ENCODE measurements at regions not wholly inside any gene's neighbourhood (a gene's known extent, or its start where the extent isn't known, plus 50 kb on each side); places are given as distances from the start of the nearest gene placed in this dataset.

DNA sequence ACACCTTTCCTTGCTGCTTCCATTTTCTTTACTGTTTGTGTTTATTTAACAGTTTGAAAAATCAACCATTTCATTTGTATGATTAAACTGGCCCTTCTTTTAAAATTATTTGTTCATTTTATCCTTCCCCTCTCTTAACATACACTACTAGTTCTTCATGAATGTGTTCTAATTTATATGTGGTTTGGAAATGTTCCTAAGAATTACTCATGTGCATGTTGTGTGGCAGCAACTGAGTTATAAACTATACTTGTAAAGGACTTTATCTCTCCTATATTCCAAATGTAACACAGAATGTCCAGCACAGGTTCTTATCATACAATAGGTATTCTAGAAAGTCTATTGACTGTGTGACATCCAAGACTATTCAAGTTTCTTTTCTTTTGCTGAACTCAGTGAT, 358.2 kb upstream of the MEF2C start:
- no peak overlapping the region for H3K4me3 ChIP-seq (ENCODE audit: low read depth, low read length)
- TF ChIP-seq, protein P1, sequence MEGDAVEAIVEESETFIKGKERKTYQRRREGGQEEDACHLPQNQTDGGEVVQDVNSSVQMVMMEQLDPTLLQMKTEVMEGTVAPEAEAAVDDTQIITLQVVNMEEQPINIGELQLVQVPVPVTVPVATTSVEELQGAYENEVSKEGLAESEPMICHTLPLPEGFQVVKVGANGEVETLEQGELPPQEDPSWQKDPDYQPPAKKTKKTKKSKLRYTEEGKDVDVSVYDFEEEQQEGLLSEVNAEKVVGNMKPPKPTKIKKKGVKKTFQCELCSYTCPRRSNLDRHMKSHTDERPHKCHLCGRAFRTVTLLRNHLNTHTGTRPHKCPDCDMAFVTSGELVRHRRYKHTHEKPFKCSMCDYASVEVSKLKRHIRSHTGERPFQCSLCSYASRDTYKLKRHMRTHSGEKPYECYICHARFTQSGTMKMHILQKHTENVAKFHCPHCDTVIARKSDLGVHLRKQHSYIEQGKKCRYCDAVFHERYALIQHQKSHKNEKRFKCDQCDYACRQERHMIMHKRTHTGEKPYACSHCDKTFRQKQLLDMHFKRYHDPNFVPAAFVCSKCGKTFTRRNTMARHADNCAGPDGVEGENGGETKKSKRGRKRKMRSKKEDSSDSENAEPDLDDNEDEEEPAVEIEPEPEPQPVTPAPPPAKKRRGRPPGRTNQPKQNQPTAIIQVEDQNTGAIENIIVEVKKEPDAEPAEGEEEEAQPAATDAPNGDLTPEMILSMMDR (IDR thresholded peaks at IDR 0.05; ENCODE audit: insufficient read depth, low read depth, low read length) = no peak
- H3K27me3 ChIP-seq (ENCODE audit: control insufficient read depth, insufficient read depth, low read length) = no peaks in the 10 kb centered on the region
- POLR2A ChIA-PET = no interaction called here
- DNase-seq (ENCODE audit: low read depth) = no peak
- CTCF ChIA-PET = no interaction called here
- no peaks in the 10 kb centered on the region for H3K36me3 ChIP-seq (ENCODE audit: control insufficient read depth, insufficient read depth, low read length)

DNA sequence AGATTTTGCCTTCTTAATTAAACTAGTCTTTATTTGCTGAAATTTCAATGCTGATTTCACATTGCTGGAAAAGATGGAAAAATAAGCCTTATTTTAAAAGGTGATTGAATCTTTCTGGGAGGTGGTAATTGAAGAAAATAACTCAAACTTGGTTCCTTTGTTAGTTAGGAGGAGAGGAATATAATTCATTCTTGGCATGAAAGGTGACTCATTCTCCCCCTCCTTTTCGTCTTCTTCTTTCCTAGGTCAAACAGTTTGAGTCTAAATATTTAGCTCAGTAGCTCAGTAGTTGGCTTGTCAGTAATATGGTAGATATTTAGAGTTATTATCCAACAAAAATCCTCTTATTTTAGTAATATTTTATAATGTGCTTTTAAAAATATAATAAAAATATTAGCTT, 353.9 kb upstream of the MEF2C start:
- TF ChIP-seq, protein P1 (IDR thresholded peaks at IDR 0.05; ENCODE audit: insufficient read depth, low read depth, low read length) = no peak
- DNase-seq (ENCODE audit: low read depth) = no peak
- ChIA-PET CTCF (no interaction called here), POLR2A (no interaction called here)
- H3K4me3 ChIP-seq (ENCODE audit: low read depth, low read length) = no peak overlapping the region
- no peaks in the 10 kb centered on the region for H3K36me3 ChIP-seq (ENCODE audit: control insufficient read depth, insufficient read depth, low read length)
- H3K27me3 ChIP-seq (ENCODE audit: control insufficient read depth, insufficient read depth, low read length) = no peaks in the 10 kb centered on the region

DNA sequence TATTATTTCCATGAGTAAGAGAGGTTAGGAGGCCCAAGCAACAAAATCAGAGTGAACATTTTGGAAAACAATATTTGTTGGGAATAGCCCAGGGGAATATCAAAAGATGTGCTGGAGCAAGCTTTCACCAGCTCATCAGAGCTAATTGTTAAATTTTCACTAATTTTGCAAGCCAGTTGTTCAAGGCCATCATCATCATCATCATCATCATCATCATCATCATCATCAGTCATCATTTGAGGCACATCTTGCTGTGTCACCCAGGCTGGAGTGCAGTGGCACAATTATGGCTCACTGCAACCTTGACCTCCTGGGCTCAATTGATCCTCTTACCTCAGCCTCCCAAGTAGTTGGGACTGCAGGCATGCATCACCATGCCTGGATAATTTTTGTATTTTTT, 350.5 kb upstream of the MEF2C start:
- no peak for DNase-seq (ENCODE audit: low read depth)
- TF ChIP-seq, protein P1 (IDR thresholded peaks at IDR 0.05; ENCODE audit: insufficient read depth, low read depth, low read length) = no peak
- ChIA-PET CTCF (no interaction called here), POLR2A (no interaction called here)
- no peak overlapping the region for H3K4me3 ChIP-seq (ENCODE audit: low read depth, low read length)
- H3K27me3 ChIP-seq (ENCODE audit: control insufficient read depth, insufficient read depth, low read length) = no peaks in the 10 kb centered on the region
- no peaks in the 10 kb centered on the region for H3K36me3 ChIP-seq (ENCODE audit: control insufficient read depth, insufficient read depth, low read length)

DNA sequence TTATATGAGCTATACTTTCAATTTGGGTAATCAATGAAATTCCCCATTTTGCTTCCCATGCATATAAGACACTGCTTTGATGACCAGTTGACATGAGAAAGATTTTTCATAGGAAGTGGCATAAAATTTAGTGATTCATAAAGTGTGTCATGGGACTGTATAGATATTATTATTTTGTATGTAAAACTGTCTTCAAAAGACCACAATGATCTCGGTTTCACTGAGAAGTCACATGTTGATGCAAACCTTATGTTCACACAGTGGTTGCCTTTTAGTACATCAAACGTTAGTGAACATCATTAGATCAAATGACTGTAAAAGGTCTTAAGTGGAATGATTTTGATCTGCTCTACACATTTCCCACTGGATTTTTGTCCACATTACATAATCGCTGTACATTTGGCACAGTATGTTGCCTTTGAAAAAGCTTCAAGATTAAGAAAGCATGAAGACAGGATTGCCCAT, 349.2 kb upstream of the MEF2C start:
- Histone ChIP-seq H3K27me3 (ENCODE audit: control insufficient read depth, insufficient read depth, low read length) (no peaks in the 10 kb centered on the region), H3K4me3 (ENCODE audit: low read depth, low read length) (no peak overlapping the region), H3K36me3 (ENCODE audit: control insufficient read depth, insufficient read depth, low read length) (no peaks in the 10 kb centered on the region)
- ChIA-PET POLR2A (no interaction called here), CTCF (interaction anchor here (0.6 kb wide), 1 partner anchor 110 kb away, joined by 3 read pairs; no protein-coding TSS in a partner anchor)
- TF ChIP-seq, protein P1 (IDR thresholded peaks at IDR 0.05; ENCODE audit: insufficient read depth, low read depth, low read length) = no peak
- DNase-seq (ENCODE audit: low read depth) = no peak

DNA sequence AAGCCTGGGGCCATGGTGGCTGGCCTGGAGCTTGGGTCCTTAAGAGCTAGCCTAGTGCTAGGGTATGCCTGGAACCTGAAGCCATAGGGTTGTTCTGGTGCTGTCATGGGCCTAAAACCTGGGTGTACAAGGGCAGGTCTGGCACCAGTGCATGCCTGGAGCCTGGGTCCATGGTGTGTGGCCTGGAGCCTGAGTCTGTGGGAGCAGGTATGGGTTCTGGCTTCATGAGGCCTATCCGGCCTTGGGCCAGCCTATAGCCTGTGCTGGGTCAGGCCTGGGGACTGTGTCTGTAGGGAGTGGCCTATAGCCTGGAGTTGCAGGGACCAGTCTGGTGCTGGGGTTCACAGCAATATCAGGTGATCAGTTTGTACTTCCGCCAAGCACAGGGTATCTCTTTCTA, 347.2 kb upstream of the MEF2C start:
- ChIA-PET POLR2A (no interaction called here), CTCF (no interaction called here)
- Histone ChIP-seq H3K4me3 (ENCODE audit: low read depth, low read length) (no peak overlapping the region), H3K36me3 (ENCODE audit: control insufficient read depth, insufficient read depth, low read length) (no peaks in the 10 kb centered on the region), H3K27me3 (ENCODE audit: control insufficient read depth, insufficient read depth, low read length) (no peaks in the 10 kb centered on the region)
- TF ChIP-seq, protein P1 (IDR thresholded peaks at IDR 0.05; ENCODE audit: insufficient read depth, low read depth, low read length) = no peak
- DNase-seq (ENCODE audit: low read depth) = no peak

All from BJ (cell line).